Neural cell (in vitro differentiated cells): ENCODE measurements at regions not wholly inside any gene's neighbourhood (a gene's known extent, or its start where the extent isn't known, plus 50 kb on each side); places are given as distances from the start of the nearest gene placed in this dataset.

Experiments used
- H2AFZ ChIP-seq: fragments of 200-600, 300-800 bp; sonication (generic), shearing (Covaris generic); 2 replicates; pipeline ENCODE4 v1.6.0; 2014; ENCODE audit warnings: low read depth, mild to moderate bottlenecking, antibody characterized with exemption, low read length, moderate library complexity
- H3F3A ChIP-seq: fragments of 200-600 bp; shearing (Covaris generic); 2 replicates; pipeline ENCODE4 v1.6.1; 2016; ENCODE audit warnings: mild to moderate bottlenecking, moderate library complexity, mixed read lengths, antibody characterized with exemption, low read length; ENCODE audit not compliant: insufficient read depth, poor library complexity, severe bottlenecking
- H3K27ac ChIP-seq: fragments of 200-600, 300-800 bp; sonication (generic), shearing (Covaris generic); 2 replicates; pipeline ENCODE4 v1.5.1; 2014; ENCODE audit warnings: mild to moderate bottlenecking, low read length, moderate library complexity
- H3K27me3 ChIP-seq: fragments of 300-800, 200-600 bp; sonication (generic), shearing (Covaris generic); 2 replicates; pipeline ENCODE4 v1.6.0; 2014; ENCODE audit warnings: mild to moderate bottlenecking, low read depth, low read length, moderate library complexity; ENCODE audit not compliant: insufficient read depth
- H3K36me3 ChIP-seq: fragments of 300-800, 200-600 bp; sonication (generic), shearing (Covaris generic); 2 replicates; pipeline ENCODE4 v1.5.1; 2014; ENCODE audit warnings: mild to moderate bottlenecking, antibody characterized with exemption, low read length, moderate library complexity; ENCODE audit not compliant: insufficient read depth
- H3K4me2 ChIP-seq: fragments of 300-800, 200-600 bp; sonication (generic), shearing (Covaris generic); 2 replicates; pipeline ENCODE4 v1.6.0; 2014; ENCODE audit warnings: mild to moderate bottlenecking, low read length
- H3K4me3 ChIP-seq: fragments of 300-800, 200-600 bp; sonication (generic), shearing (Covaris generic); 2 replicates; pipeline ENCODE4 v1.5.1; 2014; ENCODE audit warnings: mild to moderate bottlenecking, low read length, moderate library complexity
- H3K79me2 ChIP-seq: fragments of 200-600 bp; shearing (Covaris generic); replicated peaks from 2 replicates; pipeline ENCODE4 v1.6.0; 2014; ENCODE audit warnings: mild to moderate bottlenecking, low read length, moderate library complexity; ENCODE audit not compliant: insufficient read depth
- H3K9ac ChIP-seq: fragments of 300-800, 200-600 bp; sonication (generic), shearing (Covaris generic); 2 replicates; pipeline ENCODE4 v1.6.1; 2016; ENCODE audit warnings: mild to moderate bottlenecking, low read length, mixed read lengths
- H3K9me2 ChIP-seq: fragments of 200-600 bp; shearing (Covaris generic); 2 replicates; pipeline ENCODE4 v1.6.1; 2016; ENCODE audit warnings: mild to moderate bottlenecking, low read length, mixed read lengths; ENCODE audit not compliant: insufficient read depth
- H3K9me3 ChIP-seq: fragments of 200-600, 300-800 bp; sonication (generic), shearing (Covaris generic); 2 replicates; pipeline ENCODE4 v1.6.1; 2016; ENCODE audit warnings: mild to moderate bottlenecking, mixed run types, low read length, moderate library complexity, mixed read lengths
- H4K20me1 ChIP-seq: fragments of 200-600 bp; shearing (Covaris generic); 2 replicates; pipeline ENCODE4 v1.6.1; 2016; ENCODE audit warnings: mild to moderate bottlenecking, mixed run types; ENCODE audit not compliant: insufficient read depth
- CTCF ChIP-seq: fragments of 450-650 bp; IDR thresholded peaks from 2 replicates; pipeline ENCODE4 v1.5.1; 2014; ENCODE audit warnings: antibody characterized with exemption, mild to moderate bottlenecking, moderate library complexity; ENCODE audit not compliant: poor library complexity, severe bottlenecking
- EP300 ChIP-seq: fragments of 450-650 bp; conservative IDR thresholded peaks from 2 replicates; pipeline ENCODE4 v1.6.1; 2014; ENCODE audit warnings: antibody characterized with exemption, mild to moderate bottlenecking, moderate library complexity; ENCODE audit not compliant: poor library complexity, severe bottlenecking
- EZH2 ChIP-seq: fragments of 200-600, 300-800 bp; shearing (Covaris generic), sonication (generic); IDR thresholded peaks from 2 replicates; pipeline ENCODE4 v1.6.1; 2014; ENCODE audit warnings: antibody characterized with exemption, low read length, borderline replicate concordance, mild to moderate bottlenecking; ENCODE audit not compliant: insufficient read depth, poor library complexity, severe bottlenecking
- MXI1 ChIP-seq: fragments of 450-650 bp; conservative IDR thresholded peaks from 2 replicates; pipeline ENCODE4 v1.6.1; 2014; ENCODE audit warnings: antibody characterized with exemption, mild to moderate bottlenecking; ENCODE audit not compliant: poor library complexity, severe bottlenecking
- POLR2AphosphoS5 ChIP-seq: IDR thresholded peaks from 2 replicates; pipeline ENCODE4 v1.6.1; 2012
- RAD21 ChIP-seq: fragments of 450-650 bp; conservative IDR thresholded peaks from 2 replicates; pipeline ENCODE4 v1.6.1; 2014; ENCODE audit warnings: antibody characterized with exemption, mild to moderate bottlenecking, moderate library complexity
- SMC3 ChIP-seq: fragments of 450-650 bp; conservative IDR thresholded peaks from 2 replicates; pipeline ENCODE4 v1.6.1; 2014; ENCODE audit warnings: antibody characterized with exemption, mild to moderate bottlenecking, moderate library complexity; ENCODE audit not compliant: poor library complexity
- TAF1 ChIP-seq: IDR thresholded peaks from 2 replicates; pipeline ENCODE4 v1.6.1; 2012; ENCODE audit warnings: low read depth
- TF ChIP-seq, protein P1 (sequence below): IDR thresholded peaks from 2 replicates; pipeline ENCODE4 v1.6.1; 2012; ENCODE audit warnings: borderline replicate concordance

- H3K9me3 ChIP-seq: no peaks in the 10 kb centered on the region
Measured at GRCh38 chr14:30369502-30370180, 189.3 kb upstream of the G2E3 start.

DNA sequence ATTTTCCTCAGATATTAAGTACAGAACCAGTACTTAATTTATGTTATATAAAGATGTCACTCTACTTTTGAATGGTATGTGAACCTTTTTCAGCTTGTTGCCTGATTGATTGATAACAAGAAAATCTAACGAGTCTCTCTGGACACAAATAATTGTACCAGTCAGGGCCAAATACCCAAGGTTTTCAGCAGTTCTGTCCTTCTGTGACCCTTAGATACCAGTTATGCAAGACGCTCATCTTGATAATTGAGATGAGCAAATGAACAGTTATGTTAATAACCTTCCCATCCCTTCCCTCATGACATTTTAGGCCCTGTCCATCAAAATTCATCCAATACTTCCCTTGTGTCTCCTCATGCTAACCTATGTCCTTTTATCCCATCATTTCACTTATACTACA lies 185.9 kb upstream of the G2E3 start:
- Histone ChIP-seq H2AFZ (no peak overlapping the region), H3K4me3 (no peak overlapping the region), H3K36me3 (no peaks in the 10 kb centered on the region), H3K9me3 (peaks cover 3% of the 10 kb centered on the region), H3K4me2 (no peak overlapping the region), H3K27me3 (no peaks in the 10 kb centered on the region), H3K27ac (no peak overlapping the region), H4K20me1 (no peaks in the 10 kb centered on the region), H3K79me2 (no peaks in the 10 kb centered on the region), H3F3A (no peaks in the 10 kb centered on the region), H3K9me2 (no peaks in the 10 kb centered on the region), H3K9ac (no peak overlapping the region)
- TF ChIP-seq SMC3 (no peak), RAD21 (no peak), POLR2AphosphoS5 (no peak), CTCF (no peak), TAF1 (no peak), EZH2 (no peak), MXI1 (no peak)
- TF ChIP-seq, protein P1, sequence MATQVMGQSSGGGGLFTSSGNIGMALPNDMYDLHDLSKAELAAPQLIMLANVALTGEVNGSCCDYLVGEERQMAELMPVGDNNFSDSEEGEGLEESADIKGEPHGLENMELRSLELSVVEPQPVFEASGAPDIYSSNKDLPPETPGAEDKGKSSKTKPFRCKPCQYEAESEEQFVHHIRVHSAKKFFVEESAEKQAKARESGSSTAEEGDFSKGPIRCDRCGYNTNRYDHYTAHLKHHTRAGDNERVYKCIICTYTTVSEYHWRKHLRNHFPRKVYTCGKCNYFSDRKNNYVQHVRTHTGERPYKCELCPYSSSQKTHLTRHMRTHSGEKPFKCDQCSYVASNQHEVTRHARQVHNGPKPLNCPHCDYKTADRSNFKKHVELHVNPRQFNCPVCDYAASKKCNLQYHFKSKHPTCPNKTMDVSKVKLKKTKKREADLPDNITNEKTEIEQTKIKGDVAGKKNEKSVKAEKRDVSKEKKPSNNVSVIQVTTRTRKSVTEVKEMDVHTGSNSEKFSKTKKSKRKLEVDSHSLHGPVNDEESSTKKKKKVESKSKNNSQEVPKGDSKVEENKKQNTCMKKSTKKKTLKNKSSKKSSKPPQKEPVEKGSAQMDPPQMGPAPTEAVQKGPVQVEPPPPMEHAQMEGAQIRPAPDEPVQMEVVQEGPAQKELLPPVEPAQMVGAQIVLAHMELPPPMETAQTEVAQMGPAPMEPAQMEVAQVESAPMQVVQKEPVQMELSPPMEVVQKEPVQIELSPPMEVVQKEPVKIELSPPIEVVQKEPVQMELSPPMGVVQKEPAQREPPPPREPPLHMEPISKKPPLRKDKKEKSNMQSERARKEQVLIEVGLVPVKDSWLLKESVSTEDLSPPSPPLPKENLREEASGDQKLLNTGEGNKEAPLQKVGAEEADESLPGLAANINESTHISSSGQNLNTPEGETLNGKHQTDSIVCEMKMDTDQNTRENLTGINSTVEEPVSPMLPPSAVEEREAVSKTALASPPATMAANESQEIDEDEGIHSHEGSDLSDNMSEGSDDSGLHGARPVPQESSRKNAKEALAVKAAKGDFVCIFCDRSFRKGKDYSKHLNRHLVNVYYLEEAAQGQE: no peak

More at GRCh38 chr14:30369502-30370180, 189.3 kb upstream of the G2E3 start:
- no peak overlapping the region for H3K4me3 ChIP-seq
- no peaks in the 10 kb centered on the region for H3K36me3 ChIP-seq
- H3K79me2 ChIP-seq: no peaks in the 10 kb centered on the region
- no peaks in the 10 kb centered on the region for H4K20me1 ChIP-seq
- H3K9ac ChIP-seq: no peak overlapping the region
- H2AFZ ChIP-seq: no peak overlapping the region
- H3K9me2 ChIP-seq: no peaks in the 10 kb centered on the region
- no peak overlapping the region for H3K4me2 ChIP-seq
- no peaks in the 10 kb centered on the region for H3F3A ChIP-seq
- H3K27ac ChIP-seq: no peak overlapping the region
- H3K27me3 ChIP-seq: no peaks in the 10 kb centered on the region
- TF ChIP-seq EP300 (no peak), RAD21 (no peak), POLR2AphosphoS5 (no peak), EZH2 (no peak), SMC3 (no peak), CTCF (no peak), MXI1 (no peak)
- TF ChIP-seq, protein P1: no peak
